ENCODE measurements at regions not wholly inside any gene's neighbourhood (a gene's known extent, or its start where the extent isn't known, plus 50 kb on each side); places are given as distances from the start of the nearest gene placed in this dataset.

- DNase-seq (ENCODE audit: low read depth): no peak
- no peaks in the 10 kb centered on the region for H3K27me3 ChIP-seq (ENCODE audit: control insufficient read depth, insufficient read depth, low read length)
- H3K36me3 ChIP-seq (ENCODE audit: control insufficient read depth, insufficient read depth, low read length): no peaks in the 10 kb centered on the region
- no peak for TF ChIP-seq CTCF (IDR thresholded peaks at IDR 0.05; ENCODE audit: insufficient read depth, low read length, severe bottlenecking)
- H3K4me3 ChIP-seq (ENCODE audit: low read depth, low read length): no peak overlapping the region
- FAIRE-seq: no peak
Measured at GRCh38 chrY:8561385-8561784, 775.9 kb upstream of the TSPY4 start.

GRCh38 chrY:8562456-8563090 lies 774.7 kb upstream of the TSPY4 start:
- FAIRE-seq: no peak

GRCh38 chrY:8564421-8564820 lies 772.8 kb upstream of the TSPY4 start:
- TF ChIP-seq CTCF (IDR thresholded peaks at IDR 0.05; ENCODE audit: insufficient read depth, low read length, severe bottlenecking): no peak
- FAIRE-seq: no peak
- Histone ChIP-seq H3K27me3 (ENCODE audit: control insufficient read depth, insufficient read depth, low read length) (no peaks in the 10 kb centered on the region), H3K4me3 (ENCODE audit: low read depth, low read length) (no peak overlapping the region), H3K36me3 (ENCODE audit: control insufficient read depth, insufficient read depth, low read length) (no peaks in the 10 kb centered on the region)
- no peak for DNase-seq (ENCODE audit: low read depth)

More at GRCh38 chrY:8562456-8563090, 774.7 kb upstream of the TSPY4 start:
- no peak for DNase-seq (ENCODE audit: low read depth)
- Histone ChIP-seq H3K27me3 (ENCODE audit: control insufficient read depth, insufficient read depth, low read length) (no peaks in the 10 kb centered on the region), H3K36me3 (ENCODE audit: control insufficient read depth, insufficient read depth, low read length) (no peaks in the 10 kb centered on the region), H3K4me3 (ENCODE audit: low read depth, low read length) (no peak overlapping the region)
- TF ChIP-seq CTCF (IDR thresholded peaks at IDR 0.05; ENCODE audit: insufficient read depth, low read length, severe bottlenecking): no peak

- no peak for FAIRE-seq
- no peak for TF ChIP-seq CTCF (IDR thresholded peaks at IDR 0.05; ENCODE audit: insufficient read depth, low read length, severe bottlenecking)
- DNase-seq (ENCODE audit: low read depth): no peak
Measured at GRCh38 chrY:8566198-8566597, 771.1 kb upstream of the TSPY4 start.

GRCh38 chrY:8570384-8570783 lies 766.9 kb upstream of the TSPY4 start:
- no peak overlapping the region for H3K4me3 ChIP-seq (ENCODE audit: low read depth, low read length)
- FAIRE-seq: no peak
- no peaks in the 10 kb centered on the region for H3K36me3 ChIP-seq (ENCODE audit: control insufficient read depth, insufficient read depth, low read length)
- TF ChIP-seq CTCF (IDR thresholded peaks at IDR 0.05; ENCODE audit: insufficient read depth, low read length, severe bottlenecking): no peak
- no peaks in the 10 kb centered on the region for H3K27me3 ChIP-seq (ENCODE audit: control insufficient read depth, insufficient read depth, low read length)
- DNase-seq (ENCODE audit: low read depth): no peak

More at GRCh38 chrY:8566198-8566597, 771.1 kb upstream of the TSPY4 start:
- Histone ChIP-seq H3K27me3 (ENCODE audit: control insufficient read depth, insufficient read depth, low read length) (no peaks in the 10 kb centered on the region), H3K36me3 (ENCODE audit: control insufficient read depth, insufficient read depth, low read length) (no peaks in the 10 kb centered on the region), H3K4me3 (ENCODE audit: low read depth, low read length) (no peak overlapping the region)

GRCh38 chrY:8572916-8573315 lies 764.3 kb upstream of the TSPY4 start:
- Histone ChIP-seq H3K27me3 (ENCODE audit: control insufficient read depth, insufficient read depth, low read length) (no peaks in the 10 kb centered on the region), H3K4me3 (ENCODE audit: low read depth, low read length) (no peak overlapping the region), H3K36me3 (ENCODE audit: control insufficient read depth, insufficient read depth, low read length) (no peaks in the 10 kb centered on the region)
- no peak for DNase-seq (ENCODE audit: low read depth)
- no peak for FAIRE-seq
- no peak for TF ChIP-seq CTCF (IDR thresholded peaks at IDR 0.05; ENCODE audit: insufficient read depth, low read length, severe bottlenecking)

All from bronchial epithelial cell (primary cell).